ENCODE measurements at regions not wholly inside any gene's neighbourhood (a gene's known extent, or its start where the extent isn't known, plus 50 kb on each side); places are given as distances from the start of the nearest gene placed in this dataset.

DNA sequence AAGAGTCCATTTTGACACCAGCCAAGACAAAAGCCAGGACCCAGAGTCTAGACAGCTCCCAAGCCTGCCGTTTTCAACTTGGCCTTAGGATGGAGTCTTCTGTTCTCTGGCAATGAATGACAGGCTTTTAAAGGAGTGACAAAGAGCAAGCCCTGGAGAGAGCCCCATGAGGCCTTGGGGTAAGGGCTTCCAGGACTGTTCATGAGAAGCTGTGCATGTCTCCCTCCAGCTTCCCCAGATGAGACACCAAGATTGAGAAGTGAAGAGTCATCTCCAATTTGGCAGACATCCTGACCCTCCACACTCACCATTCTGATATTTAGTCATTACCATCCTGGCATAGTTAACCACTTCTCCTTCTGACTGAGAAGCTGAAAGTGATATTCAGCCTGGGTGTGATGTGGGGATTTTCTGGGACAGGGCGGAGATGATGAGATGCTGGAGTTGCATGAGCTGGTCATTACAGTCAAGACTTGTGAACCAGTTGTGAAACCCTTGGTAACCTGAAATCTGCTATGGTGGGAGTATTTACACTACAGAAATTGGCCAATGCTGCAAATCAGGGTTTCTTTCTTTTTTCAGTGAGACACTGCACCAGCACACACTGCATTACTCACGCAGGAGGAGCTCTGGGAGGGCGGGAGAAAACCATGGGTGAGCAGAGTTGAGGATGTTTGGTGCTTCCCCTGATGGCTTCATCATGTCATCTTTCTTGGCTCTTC, 77.8 kb downstream of the VCPKMT start:
- no peak for DNase-seq (ENCODE audit: low spot score)

DNA sequence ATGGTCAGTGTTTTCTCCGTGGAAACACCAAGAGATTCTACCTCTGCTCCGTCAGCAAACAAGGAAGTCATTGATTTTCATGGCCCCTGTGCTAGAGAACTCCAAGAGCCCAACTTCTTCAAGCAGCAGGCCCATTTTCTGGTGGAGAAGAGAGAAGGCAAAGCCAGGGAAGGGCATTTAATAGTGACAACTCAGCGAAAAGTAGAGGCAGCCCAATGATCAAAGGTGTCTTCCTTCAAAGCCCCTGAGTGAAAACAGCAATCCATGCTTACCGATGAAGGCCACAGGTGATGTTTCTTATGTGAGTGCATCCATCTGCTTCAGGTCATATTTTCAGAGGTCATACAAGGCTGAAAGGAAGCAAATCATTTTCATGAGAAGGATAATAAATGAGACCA, 77.3 kb downstream of the VCPKMT start:
- no peak for DNase-seq (ENCODE audit: low spot score)

DNA sequence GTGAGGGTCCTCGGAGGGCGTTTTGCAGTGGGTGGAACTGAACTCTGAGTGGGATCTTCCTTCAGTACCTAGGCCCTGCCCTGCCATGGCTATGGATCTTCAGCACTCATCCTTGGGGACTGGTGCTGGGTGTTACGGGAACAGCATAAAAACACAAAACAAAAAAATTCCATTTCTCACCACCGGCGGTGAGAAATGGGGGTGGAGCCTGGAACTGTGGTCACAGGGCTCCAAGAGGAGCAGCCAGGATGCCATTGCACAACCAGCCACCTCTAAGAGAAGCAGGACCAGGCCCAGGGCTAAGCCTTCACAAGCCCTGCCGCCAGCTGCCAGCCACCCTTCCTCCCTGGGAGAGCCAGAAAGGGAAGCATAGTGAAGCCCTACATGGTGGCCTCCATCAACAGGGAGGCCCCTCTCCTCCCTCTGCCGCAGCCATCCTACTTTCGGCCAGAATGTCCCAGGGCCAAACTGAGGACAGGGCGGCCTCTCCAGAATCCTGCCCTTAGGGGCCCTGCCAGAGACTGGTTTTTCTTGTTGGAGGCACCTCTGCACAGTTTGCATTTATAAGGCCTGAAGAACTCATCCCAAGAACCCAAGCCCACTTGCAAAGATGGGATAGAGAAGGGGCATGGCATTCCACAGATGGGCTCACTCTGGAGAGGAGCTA, 76.5 kb downstream of the VCPKMT start:
- DNase-seq (ENCODE audit: low spot score) = no peak

DNA sequence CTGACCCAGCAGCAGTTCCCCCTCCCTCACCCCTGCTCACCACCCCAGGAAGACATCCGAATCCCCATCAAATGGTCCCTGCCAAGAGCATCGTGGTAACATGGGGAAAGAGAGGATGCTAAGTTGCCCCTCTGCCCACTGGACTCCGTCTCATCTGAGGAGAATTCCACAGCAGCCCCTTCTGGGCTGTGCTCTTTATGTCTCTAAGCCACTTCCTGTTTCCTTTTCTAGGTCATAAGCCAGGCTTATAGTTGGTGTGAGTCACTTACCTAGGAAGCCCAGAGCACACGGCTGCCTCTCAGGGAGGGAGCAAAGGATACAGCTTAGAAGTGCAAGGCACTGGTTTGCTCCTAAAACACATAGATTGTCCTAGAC, 76.0 kb downstream of the VCPKMT start:
- no peak for DNase-seq (ENCODE audit: low spot score)

DNA sequence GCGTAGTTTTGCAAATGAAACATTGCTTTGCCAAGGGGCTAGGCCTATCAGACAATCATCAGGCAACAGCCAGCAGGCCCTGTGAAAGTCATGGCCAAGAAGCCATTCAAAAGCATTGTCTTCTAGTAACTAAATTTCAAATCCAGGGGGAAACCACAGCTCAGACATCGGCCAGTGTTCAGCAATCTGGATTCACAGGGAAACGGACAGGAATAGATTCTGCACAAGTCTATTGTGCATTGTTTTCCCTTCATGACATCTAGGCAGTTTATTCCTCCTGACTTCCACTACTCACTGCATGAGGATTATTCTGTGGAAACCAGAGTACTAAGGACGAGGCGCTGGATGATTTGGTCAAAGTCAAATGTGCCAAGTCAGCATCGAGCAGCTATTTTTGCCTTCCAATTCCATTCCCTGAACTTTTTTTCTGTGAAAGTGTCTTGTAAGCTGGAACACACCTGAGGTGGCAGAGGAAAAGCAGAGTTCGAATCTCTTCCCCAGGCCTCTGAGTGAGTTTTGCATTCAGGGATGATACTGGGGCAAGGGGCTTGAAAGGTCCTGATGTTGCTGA, 75.4 kb downstream of the VCPKMT start:
- DNase-seq (ENCODE audit: low spot score) = no peak

DNA sequence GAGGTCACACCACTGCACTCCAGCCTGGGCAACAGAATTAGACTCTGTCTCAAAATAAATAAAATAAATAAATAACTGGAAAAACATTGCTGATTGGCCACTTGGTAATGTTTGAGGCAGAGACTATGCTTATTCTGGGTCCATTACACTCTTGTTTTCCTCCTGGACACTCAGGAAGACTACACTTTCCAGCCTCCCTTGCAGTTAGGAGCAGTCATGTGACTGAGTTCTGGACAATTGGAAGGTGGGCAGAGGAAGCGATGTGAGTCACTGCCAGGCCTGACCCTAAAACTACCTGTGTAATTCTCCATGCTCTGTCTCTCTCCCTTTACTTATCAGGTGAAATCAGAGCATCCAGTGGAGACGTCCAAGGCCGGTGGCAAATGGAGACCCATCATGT, 74.4 kb downstream of the VCPKMT start:
- no peak for DNase-seq (ENCODE audit: low spot score)

DNA sequence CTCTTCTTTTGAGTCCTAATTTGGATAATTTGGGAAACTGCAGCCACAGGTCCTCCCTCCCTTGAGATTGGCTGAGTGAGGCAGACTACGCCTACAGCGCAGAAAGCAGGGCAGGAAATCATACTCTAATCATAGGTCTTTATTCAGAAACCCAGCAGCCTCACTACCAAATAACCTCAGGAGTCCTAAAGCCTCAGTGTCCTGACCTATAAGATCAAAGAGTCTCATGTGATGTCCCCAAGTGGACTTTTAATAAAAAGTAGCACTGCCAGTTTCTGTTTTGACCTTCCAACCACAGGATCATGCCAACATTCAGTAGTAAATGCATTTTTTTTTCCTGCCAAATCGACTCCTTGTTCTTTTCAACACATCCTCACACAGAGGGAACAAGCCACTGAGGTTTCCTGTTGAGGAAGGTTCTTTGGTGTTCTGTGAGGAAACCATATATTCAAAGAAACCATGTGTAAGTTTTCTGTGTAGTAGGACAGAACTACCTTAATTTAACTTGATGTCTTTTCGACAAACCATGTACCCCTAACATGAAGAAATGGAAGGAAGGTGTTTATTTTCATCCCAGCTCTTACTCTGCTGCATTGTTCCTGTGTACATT, 72.2 kb downstream of the VCPKMT start:
- DNase-seq (ENCODE audit: low spot score) = no peak

DNA sequence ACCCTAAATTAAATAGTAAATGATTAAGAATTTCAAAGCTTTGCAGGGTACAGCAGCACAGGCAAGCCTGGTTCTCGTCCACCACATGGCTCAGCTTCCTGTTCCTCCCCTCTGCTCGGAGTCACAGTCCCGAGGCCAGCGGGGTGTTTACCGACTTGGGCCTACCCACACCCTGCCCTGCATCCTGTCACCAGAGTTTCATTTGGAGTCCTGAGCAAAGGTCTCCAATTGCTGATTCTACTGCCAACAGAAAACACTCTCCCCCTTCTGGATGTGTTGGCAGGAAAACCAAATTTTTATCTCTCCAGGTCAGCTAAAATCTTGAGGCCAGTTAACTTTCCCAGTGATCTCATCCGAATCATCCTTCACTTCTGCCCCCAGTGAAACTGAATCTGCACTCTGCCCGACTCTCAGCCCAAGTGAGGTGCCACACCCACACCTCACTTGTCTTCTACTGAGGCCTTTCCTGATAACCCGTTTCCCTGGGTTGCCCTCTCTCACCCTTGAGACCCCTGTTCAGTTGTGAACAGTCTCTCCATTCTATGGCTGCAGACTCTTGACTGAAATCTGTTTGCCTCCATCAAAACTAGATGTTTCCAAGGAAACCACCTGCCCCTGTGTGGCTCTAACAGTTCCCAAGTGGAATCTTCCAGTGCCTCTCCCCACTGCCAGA, 71.2 kb downstream of the VCPKMT start:
- DNase-seq (ENCODE audit: low spot score) = no peak

DNA sequence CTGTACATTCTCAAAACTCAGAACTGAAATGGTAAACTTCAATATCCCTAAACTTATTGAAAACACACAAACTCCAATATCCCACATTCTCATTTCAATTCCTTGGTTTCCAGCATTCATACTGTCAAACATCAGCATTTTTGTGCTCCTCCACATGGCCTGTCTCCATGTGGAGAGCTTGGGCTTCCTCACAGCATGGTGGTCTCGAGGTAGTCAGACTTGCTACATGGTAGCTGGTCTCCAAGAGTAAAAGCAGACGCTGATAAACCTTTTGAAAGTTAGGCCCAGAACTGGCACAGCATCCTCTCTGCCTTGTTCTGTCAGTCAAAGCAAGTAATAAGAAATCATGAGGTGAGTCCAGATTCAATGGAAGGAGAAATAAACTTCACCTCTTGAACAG, 70.5 kb downstream of the VCPKMT start:
- no peak for DNase-seq (ENCODE audit: low spot score)

DNA sequence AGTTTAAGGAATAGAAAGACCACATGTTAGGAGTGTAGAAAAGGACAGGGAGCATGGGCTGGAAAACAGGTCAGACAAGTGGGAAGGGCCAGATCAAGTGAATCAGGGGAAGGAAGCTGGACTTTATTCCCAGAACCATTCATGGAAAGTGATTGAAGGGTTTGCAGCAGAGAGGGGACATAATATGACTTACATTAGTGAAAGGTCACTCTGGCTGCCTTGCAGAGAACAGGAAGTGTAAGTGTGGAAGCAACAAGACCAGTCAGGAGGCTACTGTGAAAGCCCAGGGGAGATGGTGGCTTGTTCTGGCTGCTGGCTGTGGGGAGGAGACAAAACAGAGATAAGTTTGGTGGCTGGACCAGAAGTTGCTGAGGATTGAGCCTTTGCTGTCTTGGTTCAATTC, 69.1 kb downstream of the VCPKMT start:
- no peak for DNase-seq (ENCODE audit: low spot score)

DNA sequence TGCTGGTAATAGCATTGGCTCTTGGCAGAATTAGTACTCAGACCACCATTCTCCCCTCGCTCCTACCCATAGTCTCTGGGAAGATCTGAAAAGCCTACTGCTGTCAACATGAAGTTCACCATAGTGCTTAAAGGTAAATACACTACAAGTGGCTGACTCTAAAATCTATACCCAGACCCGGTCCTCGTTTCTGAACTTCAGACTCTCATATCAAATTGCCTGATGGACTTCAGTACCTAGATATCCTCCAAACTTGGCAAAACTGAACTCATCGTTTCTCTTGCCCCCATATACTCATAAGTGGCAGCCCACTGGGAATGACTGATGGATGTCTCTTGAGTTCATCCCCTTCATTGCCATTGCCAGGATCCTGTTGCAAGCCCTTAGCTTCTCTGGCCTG, 67.3 kb downstream of the VCPKMT start:
- no peak for DNase-seq (ENCODE audit: low spot score)

DNA sequence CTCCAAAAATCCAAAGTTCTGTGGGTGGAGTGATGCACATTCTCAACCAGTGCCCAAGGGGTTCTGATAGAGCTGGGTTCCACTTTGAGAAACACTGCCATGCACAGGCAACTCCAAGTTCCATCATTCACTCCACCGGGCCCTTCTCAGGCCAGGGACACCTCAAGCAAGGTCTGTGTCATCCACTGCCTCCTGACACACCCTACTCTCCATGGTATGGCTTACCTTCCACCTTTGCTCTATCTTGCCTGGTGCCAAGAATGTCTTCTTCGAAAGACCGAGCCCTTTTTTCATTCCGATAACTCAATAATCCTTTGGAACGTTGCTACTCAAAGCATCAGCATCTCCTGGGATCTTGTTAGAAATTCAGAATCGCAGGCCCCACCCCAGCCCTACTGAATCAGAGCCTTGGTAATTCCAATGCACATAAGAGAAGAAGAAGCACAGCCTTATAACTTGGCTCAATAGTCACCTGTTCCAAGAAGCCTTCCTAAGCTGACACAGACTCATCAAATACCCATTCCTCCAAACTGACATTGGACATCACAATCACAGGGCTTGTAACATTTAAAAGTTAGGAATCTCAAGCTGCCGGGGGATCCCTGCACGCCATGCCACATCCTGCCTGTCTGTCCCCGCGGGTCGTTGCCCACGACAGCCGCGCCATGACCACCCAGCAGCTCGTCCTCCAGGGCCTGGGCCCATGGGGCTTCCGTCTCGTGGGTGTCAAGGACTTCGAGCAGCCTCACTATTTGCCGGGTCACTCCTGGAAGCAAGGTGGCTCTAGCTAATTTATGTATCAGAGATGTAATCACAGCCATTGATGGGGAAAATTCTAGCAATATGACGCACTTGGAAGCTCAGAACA, 66.4 kb downstream of the VCPKMT start:
- no peak for DNase-seq (ENCODE audit: low spot score)

DNA sequence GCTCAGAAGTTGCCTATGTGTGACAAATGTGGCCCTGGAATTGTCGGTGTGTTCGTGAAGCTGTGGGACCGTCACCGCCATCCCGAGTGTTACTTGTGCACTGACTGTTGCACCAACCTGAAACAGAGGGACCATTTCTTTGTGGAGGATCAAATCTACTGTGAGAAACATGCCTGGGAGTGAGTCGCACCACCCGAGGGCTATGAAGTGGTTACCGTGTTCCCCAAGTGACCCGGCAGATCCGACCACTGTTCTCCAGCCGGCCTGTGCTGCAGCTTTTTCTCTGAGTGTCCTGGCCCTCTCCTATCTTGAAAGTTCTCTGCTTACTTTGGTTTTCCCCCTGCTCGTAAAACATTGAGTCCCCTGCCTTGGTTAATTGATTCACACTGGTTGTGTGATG, 65.3 kb downstream of the VCPKMT start:
- DNase-seq (ENCODE audit: low spot score) = no peak

DNA sequence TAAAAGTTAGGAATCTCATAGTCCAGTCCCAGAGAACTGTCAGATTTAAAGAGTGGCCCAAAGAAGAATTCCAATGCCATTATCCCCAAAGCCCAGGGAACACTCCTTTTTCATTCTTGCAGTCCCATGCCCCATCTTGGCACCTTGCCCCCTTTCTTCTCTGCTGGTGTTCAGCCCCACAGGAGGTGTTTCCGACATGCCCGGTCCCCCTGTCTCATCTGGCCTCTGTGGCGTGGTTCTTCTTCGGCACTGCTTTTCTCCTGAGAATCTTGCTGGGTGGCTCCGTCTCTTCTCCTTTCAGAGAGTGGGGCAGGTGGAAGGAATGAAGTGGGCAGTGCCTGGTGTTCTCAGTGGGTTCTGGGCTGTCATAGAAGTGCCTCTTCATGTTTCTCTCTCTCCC, 64.7 kb downstream of the VCPKMT start:
- DNase-seq (ENCODE audit: low spot score) = no peak

DNA sequence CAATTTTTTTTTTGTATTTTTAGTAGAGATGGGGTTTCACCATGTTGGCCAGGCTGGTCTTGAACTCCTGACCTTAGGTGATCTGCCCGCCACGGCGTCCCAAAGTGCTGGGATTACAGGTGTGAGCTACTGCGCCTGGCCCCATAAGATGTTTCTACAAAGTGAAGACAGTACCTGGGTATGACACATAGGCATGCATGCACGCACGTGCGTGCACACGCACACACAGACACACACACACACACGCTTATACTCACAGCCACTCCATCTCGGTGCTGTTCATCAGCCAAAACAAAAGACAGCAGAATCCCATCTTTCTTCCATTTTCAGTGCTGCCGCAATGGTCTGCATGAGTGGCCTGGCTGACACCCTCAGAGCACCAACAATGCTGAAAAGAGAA, 63.9 kb downstream of the VCPKMT start:
- DNase-seq (ENCODE audit: low spot score) = no peak

DNA sequence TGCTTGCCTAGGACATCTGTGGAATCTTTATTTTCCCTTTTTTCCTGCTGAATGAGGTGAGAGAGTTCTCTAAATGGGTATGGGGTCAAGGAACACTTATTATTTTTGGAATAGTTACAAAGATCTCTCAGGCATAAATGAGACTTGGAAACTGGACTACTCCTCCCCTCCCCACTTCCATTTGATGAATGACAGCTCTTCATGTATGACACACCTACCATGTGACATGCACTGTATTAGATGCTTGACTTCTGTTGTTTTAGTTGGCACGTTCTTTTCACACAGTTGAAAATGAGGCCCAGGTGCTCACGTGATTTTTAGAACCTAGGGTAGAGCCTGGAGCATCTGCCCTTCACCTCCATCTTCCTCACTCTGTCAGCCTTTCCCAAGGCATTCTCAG, 62.4 kb downstream of the VCPKMT start:
- no peak for DNase-seq (ENCODE audit: low spot score)

DNA sequence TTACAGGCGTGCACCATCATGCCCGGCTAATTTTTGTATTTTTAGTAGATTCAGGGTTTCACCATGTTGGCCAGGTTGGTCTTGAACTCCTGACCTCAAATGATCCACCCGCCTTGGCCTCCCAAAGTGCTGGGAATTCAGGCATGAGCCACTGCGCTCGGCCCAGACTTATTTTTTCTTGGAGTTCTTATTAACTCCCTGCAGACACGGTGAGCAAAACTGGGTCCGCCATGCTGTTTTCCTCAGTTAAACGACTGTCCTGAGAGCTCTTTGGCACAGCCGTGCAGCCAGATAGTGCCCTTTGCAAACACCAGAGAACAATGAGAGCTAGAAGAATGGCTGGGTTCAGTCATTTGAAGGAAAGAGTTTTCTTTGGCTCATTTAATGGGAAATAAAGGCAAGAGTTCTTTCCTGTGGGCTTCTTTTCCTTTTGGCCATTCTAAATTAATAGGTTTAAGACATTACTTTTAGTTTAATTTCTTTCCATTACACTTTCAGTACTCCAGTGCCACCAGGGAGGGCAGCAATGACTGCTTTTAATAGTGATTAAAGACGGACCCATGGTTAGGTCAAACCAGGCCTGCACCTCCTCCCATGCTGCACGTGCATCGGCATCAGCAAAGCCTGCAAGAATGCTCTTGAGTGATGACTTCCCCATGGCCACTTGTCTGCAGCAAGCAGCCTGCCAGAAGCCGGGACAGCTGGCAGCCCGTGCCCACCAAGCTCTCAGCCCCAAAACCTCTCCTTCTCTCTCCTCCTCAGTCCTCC, 60.7 kb downstream of the VCPKMT start:
- no peak for DNase-seq (ENCODE audit: low spot score)

DNA sequence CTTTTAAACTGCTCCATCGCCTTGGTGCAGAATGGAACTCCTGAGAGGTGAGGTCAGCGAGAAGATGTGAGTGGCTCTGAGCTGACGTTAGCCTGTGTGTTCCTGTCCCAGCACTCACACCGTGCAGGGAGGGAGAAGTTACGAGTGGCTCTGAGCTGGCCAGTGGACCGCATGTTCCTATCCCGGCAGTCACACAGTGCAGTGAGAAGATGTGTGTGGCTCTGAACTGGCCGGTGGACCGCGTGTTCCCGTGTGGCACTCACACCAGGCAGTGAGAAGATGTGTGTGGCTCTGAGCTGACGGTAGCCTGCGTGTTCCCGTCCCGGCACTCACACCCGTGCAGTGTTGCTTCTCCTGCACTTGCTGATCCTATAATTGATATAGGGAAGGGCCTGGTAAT, 59.9 kb downstream of the VCPKMT start:
- DNase-seq (ENCODE audit: low spot score) = no peak

DNA sequence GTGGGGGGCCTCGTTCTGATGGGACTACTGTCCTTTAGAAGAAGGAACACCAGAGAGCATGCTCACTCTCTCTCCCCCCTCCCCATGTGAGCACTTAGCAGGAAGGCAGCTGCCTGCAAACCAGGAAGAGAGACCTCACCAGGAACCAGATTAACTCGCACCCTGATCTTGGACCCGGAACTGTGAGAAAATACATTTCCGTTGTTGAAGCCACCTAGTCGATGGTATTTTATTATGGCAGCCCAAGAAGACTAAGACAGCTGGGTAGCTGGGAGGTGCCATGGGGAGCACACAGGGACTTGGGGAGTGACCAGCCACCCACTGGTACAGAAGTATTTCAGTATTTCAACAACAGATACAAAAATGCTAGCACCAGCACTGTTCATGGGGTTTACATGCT, 59.0 kb downstream of the VCPKMT start:
- no peak for DNase-seq (ENCODE audit: low spot score)

DNA sequence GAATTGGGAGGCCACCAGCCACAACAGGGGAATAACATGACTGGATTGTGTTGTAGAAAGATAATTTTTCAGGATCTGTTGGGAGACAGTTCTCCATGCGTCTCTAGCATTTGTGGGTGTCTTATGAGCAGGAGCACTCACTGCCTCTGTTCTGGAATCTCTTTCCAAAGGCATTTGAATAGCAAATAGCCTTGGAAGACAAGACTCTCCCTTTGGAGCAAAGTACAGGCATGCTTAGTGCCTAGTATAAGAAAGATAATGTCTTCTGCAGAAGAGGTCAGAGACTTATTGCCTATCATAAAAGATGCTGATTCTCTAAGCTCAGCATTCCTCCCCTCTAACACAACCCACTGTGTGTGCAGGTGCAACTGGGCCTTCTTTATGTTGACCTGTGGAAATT, 58.3 kb downstream of the VCPKMT start:
- no peak for DNase-seq (ENCODE audit: low spot score)

Measured in HuH-7.5 (cell line).